Karpas-422 (cell line): ENCODE measurements at regions not wholly inside any gene's neighbourhood (a gene's known extent, or its start where the extent isn't known, plus 50 kb on each side); places are given as distances from the start of the nearest gene placed in this dataset.

Experiments used
- DNase-seq: peaks from one replicate; pipeline ENCODE4 v3.0.0-alpha.2; 2015
- H2AFZ ChIP-seq: fragments of 200-600 bp; sonication (generic); 2 replicates; pipeline ENCODE4 v1.6.1; 2014; ENCODE audit warnings: antibody characterized with exemption, low read length, mixed read lengths
- H3K27ac ChIP-seq: fragments of 200-600 bp; sonication (generic); 2 replicates; pipeline ENCODE4 v1.5.1; 2014; ENCODE audit warnings: mild to moderate bottlenecking, low read length, moderate library complexity
- H3K27me3 ChIP-seq: fragments of 200-600 bp; sonication (generic); 2 replicates; pipeline ENCODE4 v1.6.1; 2014; ENCODE audit warnings: low read length, mixed read lengths
- H3K36me3 ChIP-seq: fragments of 200-600 bp; sonication (generic); 2 replicates; pipeline ENCODE4 v1.6.1; 2014; ENCODE audit warnings: low read length, mixed read lengths; ENCODE audit not compliant: insufficient read depth
- H3K4me1 ChIP-seq: fragments of 200-600 bp; sonication (generic); 2 replicates; pipeline ENCODE4 v1.6.1; 2014; ENCODE audit warnings: mild to moderate bottlenecking, low read length, mixed read lengths
- H3K4me2 ChIP-seq: fragments of 200-600 bp; sonication (generic); 2 replicates; pipeline ENCODE4 v1.6.1; 2014; ENCODE audit warnings: low read length, low read depth, mild to moderate bottlenecking; ENCODE audit not compliant: poor library complexity, severe bottlenecking
- H3K4me3 ChIP-seq: fragments of 200-600 bp; sonication (generic); 2 replicates; pipeline ENCODE4 v1.5.1; 2014; ENCODE audit warnings: mild to moderate bottlenecking, antibody characterized with exemption, low read length, mixed read lengths
- H3K79me2 ChIP-seq: fragments of 200-600 bp; sonication (generic); 2 replicates; pipeline ENCODE4 v1.6.1; 2014; ENCODE audit warnings: mild to moderate bottlenecking, low read length, mixed read lengths
- H3K9ac ChIP-seq: fragments of 200-600 bp; sonication (generic); 2 replicates; pipeline ENCODE4 v1.6.0; 2014; ENCODE audit warnings: low read length
- H3K9me2 ChIP-seq: fragments of 200-600 bp; sonication (generic), shearing (Covaris generic); replicated peaks from 2 replicates; pipeline ENCODE4 v1.6.0; 2014; ENCODE audit warnings: mild to moderate bottlenecking, low read length, moderate library complexity; ENCODE audit not compliant: insufficient read depth
- H3K9me3 ChIP-seq: fragments of 300-700, 200-600 bp; sonication (generic); 2 replicates; pipeline ENCODE4 v1.6.1; 2014; ENCODE audit warnings: low read length, mixed read lengths
- H4K20me1 ChIP-seq: fragments of 200-600 bp; sonication (generic); 2 replicates; pipeline ENCODE4 v1.6.1; 2014; ENCODE audit warnings: mild to moderate bottlenecking, antibody characterized with exemption, low read length, low read depth; ENCODE audit not compliant: insufficient read depth

- Histone ChIP-seq H3K9me2 (no peaks in the 10 kb centered on the region), H3K4me3 (no peak overlapping the region), H2AFZ (no peak overlapping the region), H3K27me3 (no peaks in the 10 kb centered on the region), H3K4me1 (no peaks in the 10 kb centered on the region), H3K9me3 (no peaks in the 10 kb centered on the region), H3K79me2 (no peaks in the 10 kb centered on the region), H3K36me3 (no peaks in the 10 kb centered on the region), H3K27ac (no peak overlapping the region), H3K9ac (no peak overlapping the region), H3K4me2 (no peak overlapping the region), H4K20me1 (no peaks in the 10 kb centered on the region)
- no peak for DNase-seq
Observed at GRCh38 chr10:36236341-36236740, 594.2 kb upstream of the FZD8 start.

- H3K36me3 ChIP-seq: no peaks in the 10 kb centered on the region
- DNase-seq: no peak
- no peaks in the 10 kb centered on the region for H3K27me3 ChIP-seq
- H3K4me3 ChIP-seq: no peak overlapping the region
- H3K27ac ChIP-seq: no peak overlapping the region
- no peaks in the 10 kb centered on the region for H3K9me2 ChIP-seq
- H4K20me1 ChIP-seq: no peaks in the 10 kb centered on the region
- H3K4me2 ChIP-seq: no peak overlapping the region
- H2AFZ ChIP-seq: no peak overlapping the region
- H3K4me1 ChIP-seq: no peaks in the 10 kb centered on the region
- H3K79me2 ChIP-seq: no peaks in the 10 kb centered on the region
- no peak overlapping the region for H3K9ac ChIP-seq
- H3K9me3 ChIP-seq: no peaks in the 10 kb centered on the region
Observed at GRCh38 chr10:36232935-36233334, 590.8 kb upstream of the FZD8 start.

GRCh38 chr10:36224431-36224985 lies 582.4 kb upstream of the FZD8 start:
- Histone ChIP-seq H3K79me2 (no peaks in the 10 kb centered on the region), H3K9me2 (no peaks in the 10 kb centered on the region), H3K36me3 (no peaks in the 10 kb centered on the region), H3K4me3 (no peak overlapping the region), H3K9ac (no peak overlapping the region), H4K20me1 (no peaks in the 10 kb centered on the region), H3K27ac (no peak overlapping the region), H3K27me3 (no peaks in the 10 kb centered on the region), H3K9me3 (peaks cover 4% of the 10 kb centered on the region; the same call in 1 of the 2 replicates), H3K4me2 (no peak overlapping the region), H3K4me1 (no peaks in the 10 kb centered on the region), H2AFZ (no peak overlapping the region)
- no peak for DNase-seq

GRCh38 chr10:36221101-36221500 lies 579.0 kb upstream of the FZD8 start:
- Histone ChIP-seq H2AFZ (no peak overlapping the region), H3K79me2 (no peaks in the 10 kb centered on the region), H3K4me1 (no peaks in the 10 kb centered on the region), H3K4me3 (no peak overlapping the region), H4K20me1 (no peaks in the 10 kb centered on the region), H3K9me3 (peaks cover 4% of the 10 kb centered on the region; the same call in 1 of the 2 replicates), H3K27ac (no peak overlapping the region), H3K36me3 (no peaks in the 10 kb centered on the region), H3K27me3 (no peaks in the 10 kb centered on the region), H3K4me2 (no peak overlapping the region), H3K9me2 (no peaks in the 10 kb centered on the region), H3K9ac (no peak overlapping the region)
- no peak for DNase-seq

GRCh38 chr10:36220151-36220550 lies 578.1 kb upstream of the FZD8 start:
- no peak overlapping the region for H3K9ac ChIP-seq
- no peak overlapping the region for H2AFZ ChIP-seq
- no peaks in the 10 kb centered on the region for H4K20me1 ChIP-seq
- no peak overlapping the region for H3K27ac ChIP-seq
- no peaks in the 10 kb centered on the region for H3K4me1 ChIP-seq
- H3K27me3 ChIP-seq: no peaks in the 10 kb centered on the region
- no peaks in the 10 kb centered on the region for H3K9me3 ChIP-seq
- H3K36me3 ChIP-seq: no peaks in the 10 kb centered on the region
- H3K4me2 ChIP-seq: no peak overlapping the region
- H3K4me3 ChIP-seq: no peak overlapping the region
- no peak for DNase-seq
- H3K79me2 ChIP-seq: no peaks in the 10 kb centered on the region
- H3K9me2 ChIP-seq: no peaks in the 10 kb centered on the region

- no peaks in the 10 kb centered on the region for H3K9me3 ChIP-seq
- no peaks in the 10 kb centered on the region for H3K79me2 ChIP-seq
- H3K27ac ChIP-seq: no peak overlapping the region
- H3K36me3 ChIP-seq: no peaks in the 10 kb centered on the region
- H4K20me1 ChIP-seq: no peaks in the 10 kb centered on the region
- no peak overlapping the region for H3K4me2 ChIP-seq
- no peak overlapping the region for H3K9ac ChIP-seq
- no peaks in the 10 kb centered on the region for H3K27me3 ChIP-seq
- no peak overlapping the region for H2AFZ ChIP-seq
- H3K9me2 ChIP-seq: no peaks in the 10 kb centered on the region
- H3K4me1 ChIP-seq: no peaks in the 10 kb centered on the region
- no peak overlapping the region for H3K4me3 ChIP-seq
- no peak for DNase-seq
Observed at GRCh38 chr10:36211856-36212255, 569.8 kb upstream of the FZD8 start.

GRCh38 chr10:36209480-36209879 lies 567.4 kb upstream of the FZD8 start:
- Histone ChIP-seq H3K9me2 (no peaks in the 10 kb centered on the region), H4K20me1 (no peaks in the 10 kb centered on the region), H2AFZ (no peak overlapping the region), H3K9me3 (no peaks in the 10 kb centered on the region), H3K79me2 (no peaks in the 10 kb centered on the region), H3K27me3 (no peaks in the 10 kb centered on the region), H3K4me1 (no peaks in the 10 kb centered on the region), H3K27ac (no peak overlapping the region), H3K36me3 (no peaks in the 10 kb centered on the region), H3K4me2 (no peak overlapping the region), H3K4me3 (no peak overlapping the region), H3K9ac (no peak overlapping the region)
- DNase-seq: no peak

- H3K9me2 ChIP-seq: no peaks in the 10 kb centered on the region
- H3K9ac ChIP-seq: no peak overlapping the region
- H3K4me3 ChIP-seq: no peak overlapping the region
- no peak for DNase-seq
- H2AFZ ChIP-seq: no peak overlapping the region
- H3K9me3 ChIP-seq: no peaks in the 10 kb centered on the region
- H3K36me3 ChIP-seq: no peaks in the 10 kb centered on the region
- H3K27ac ChIP-seq: no peak overlapping the region
- H3K27me3 ChIP-seq: no peaks in the 10 kb centered on the region
- H3K4me1 ChIP-seq: no peaks in the 10 kb centered on the region
- H4K20me1 ChIP-seq: no peaks in the 10 kb centered on the region
- H3K4me2 ChIP-seq: no peak overlapping the region
- no peaks in the 10 kb centered on the region for H3K79me2 ChIP-seq
Observed at GRCh38 chr10:36202881-36203280, 560.8 kb upstream of the FZD8 start.

- Histone ChIP-seq H3K9me3 (no peaks in the 10 kb centered on the region), H3K4me3 (no peak overlapping the region), H3K9me2 (no peaks in the 10 kb centered on the region), H3K27ac (no peak overlapping the region), H3K27me3 (no peaks in the 10 kb centered on the region), H3K79me2 (no peaks in the 10 kb centered on the region), H4K20me1 (no peaks in the 10 kb centered on the region), H3K36me3 (no peaks in the 10 kb centered on the region), H2AFZ (no peak overlapping the region), H3K9ac (no peak overlapping the region), H3K4me2 (no peak overlapping the region), H3K4me1 (no peaks in the 10 kb centered on the region)
- DNase-seq: no peak
Observed at GRCh38 chr10:36200577-36200976, 558.5 kb upstream of the FZD8 start.
